Nephron (organoid): ENCODE measurements at regions not wholly inside any gene's neighbourhood (a gene's known extent, or its start where the extent isn't known, plus 50 kb on each side); places are given as distances from the start of the nearest gene placed in this dataset.

Experiments used
- H3K27ac Mint-ChIP-seq, 3 experiments: 2 replicates each; pipeline ENCODE4 v1.8.0; 2020; ENCODE audit warnings: mixed read lengths in 3 of 3, mild to moderate bottlenecking in 2 of 3, moderate library complexity in 1 of 3
- H3K27me3 Mint-ChIP-seq: 2 replicates; pipeline ENCODE4 v1.8.0; 2021; ENCODE audit warnings: low read depth, mild to moderate bottlenecking, moderate library complexity, mixed read lengths
- H3K36me3 Mint-ChIP-seq: 2 replicates; pipeline ENCODE4 v1.8.0; 2020; ENCODE audit warnings: low read depth, mixed read lengths
- H3K4me1 Mint-ChIP-seq: 2 replicates; pipeline ENCODE4 v1.8.0; 2020; ENCODE audit warnings: mixed read lengths
- H3K4me3 Mint-ChIP-seq, 3 experiments: 2 replicates each; pipeline ENCODE4 v1.8.0; 2020; ENCODE audit warnings: mild to moderate bottlenecking in 3 of 3, mixed read lengths in 3 of 3, moderate library complexity in 2 of 3
- H3K9me3 Mint-ChIP-seq: 2 replicates; pipeline ENCODE4 v1.8.0; 2020; ENCODE audit warnings: mixed read lengths
- TF ChIP-seq, protein P1 (sequence below), 3 experiments: fragments of 200-600 bp; sonication (generic); IDR thresholded peaks; one replicate each; pipeline ENCODE4 v1.5.0; 2021; ENCODE audit warnings: antibody characterized with exemption in 3 of 3; ENCODE audit not compliant: unreplicated experiment in 3 of 3

DNA sequence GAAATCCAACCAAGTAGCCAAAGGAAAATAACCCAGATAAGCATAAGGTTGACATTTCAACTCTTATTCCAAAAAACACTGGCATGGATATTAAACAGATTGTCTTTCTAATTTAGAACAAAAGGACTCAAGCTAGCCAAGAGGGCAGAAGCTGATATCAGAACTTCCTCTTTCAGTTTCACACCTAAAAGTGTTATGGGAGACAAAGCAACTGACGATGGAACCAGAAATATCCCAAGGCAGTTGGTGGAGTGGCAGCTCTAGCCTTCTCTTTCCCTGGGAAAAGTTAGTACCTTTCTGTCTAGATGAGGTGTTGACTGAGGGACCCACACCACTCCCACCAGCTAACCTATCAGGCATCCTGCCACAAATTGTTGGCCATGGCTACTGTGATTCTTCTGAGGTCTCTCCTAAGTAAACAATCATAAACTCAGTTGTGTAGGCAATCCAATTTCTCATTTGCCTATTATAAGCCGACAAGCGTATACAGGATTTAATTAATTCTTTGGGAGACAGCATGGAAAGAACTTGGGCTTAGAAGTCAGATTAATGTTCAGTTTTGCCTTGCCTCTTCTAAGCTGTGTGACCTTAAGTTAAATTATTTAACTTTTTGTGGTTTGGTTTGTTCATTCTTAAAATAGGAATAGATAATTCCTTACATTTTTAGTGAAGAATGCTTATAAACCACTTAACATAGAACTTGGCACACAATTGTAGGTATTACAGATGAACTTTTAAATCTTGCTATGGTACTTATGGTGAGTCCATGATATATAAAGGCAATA lies 110.9 kb upstream of the ADAMTSL1 start:
- no peak overlapping the region for H3K4me3 Mint-ChIP-seq
- H3K27ac Mint-ChIP-seq: peak overlapping the region; percentile 46 to 91 (median 90)
- H3K4me1 Mint-ChIP-seq: peaks cover 32% of the 10 kb centered on the region
- H3K27me3 Mint-ChIP-seq: no peaks in the 10 kb centered on the region
- TF ChIP-seq, protein P1, sequence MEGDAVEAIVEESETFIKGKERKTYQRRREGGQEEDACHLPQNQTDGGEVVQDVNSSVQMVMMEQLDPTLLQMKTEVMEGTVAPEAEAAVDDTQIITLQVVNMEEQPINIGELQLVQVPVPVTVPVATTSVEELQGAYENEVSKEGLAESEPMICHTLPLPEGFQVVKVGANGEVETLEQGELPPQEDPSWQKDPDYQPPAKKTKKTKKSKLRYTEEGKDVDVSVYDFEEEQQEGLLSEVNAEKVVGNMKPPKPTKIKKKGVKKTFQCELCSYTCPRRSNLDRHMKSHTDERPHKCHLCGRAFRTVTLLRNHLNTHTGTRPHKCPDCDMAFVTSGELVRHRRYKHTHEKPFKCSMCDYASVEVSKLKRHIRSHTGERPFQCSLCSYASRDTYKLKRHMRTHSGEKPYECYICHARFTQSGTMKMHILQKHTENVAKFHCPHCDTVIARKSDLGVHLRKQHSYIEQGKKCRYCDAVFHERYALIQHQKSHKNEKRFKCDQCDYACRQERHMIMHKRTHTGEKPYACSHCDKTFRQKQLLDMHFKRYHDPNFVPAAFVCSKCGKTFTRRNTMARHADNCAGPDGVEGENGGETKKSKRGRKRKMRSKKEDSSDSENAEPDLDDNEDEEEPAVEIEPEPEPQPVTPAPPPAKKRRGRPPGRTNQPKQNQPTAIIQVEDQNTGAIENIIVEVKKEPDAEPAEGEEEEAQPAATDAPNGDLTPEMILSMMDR (IDR thresholded peaks at IDR 0.05; ENCODE audit: unreplicated experiment in 3 of 3): no peak
- no peaks in the 10 kb centered on the region for H3K36me3 Mint-ChIP-seq
- no peaks in the 10 kb centered on the region for H3K9me3 Mint-ChIP-seq

DNA sequence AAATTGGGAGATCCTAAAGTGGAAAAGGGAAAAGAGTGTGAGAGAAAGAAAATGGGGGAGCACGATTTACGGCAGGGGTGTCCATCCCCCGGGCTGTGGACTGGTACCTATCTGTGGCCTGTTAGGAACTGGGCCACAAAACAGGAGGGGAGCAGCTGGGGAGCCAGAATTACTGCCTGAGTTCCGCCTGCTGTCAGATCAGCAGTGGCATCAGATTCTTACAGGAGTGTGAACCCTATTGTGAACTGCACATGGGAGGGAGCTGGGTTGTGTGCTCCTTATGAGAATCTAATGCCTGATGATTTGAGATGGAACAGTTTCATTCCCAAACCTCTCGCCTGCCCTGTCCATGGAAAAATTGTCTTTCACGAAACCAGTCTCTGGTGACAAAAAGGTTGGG lies 108.3 kb upstream of the ADAMTSL1 start:
- peak overlapping the region in 1 of 3 experiments; percentile 24 for H3K27ac Mint-ChIP-seq
- TF ChIP-seq, protein P1 (IDR thresholded peaks at IDR 0.05; ENCODE audit: unreplicated experiment in 3 of 3): no peak
- no peaks in the 10 kb centered on the region for H3K27me3 Mint-ChIP-seq
- no peak overlapping the region for H3K4me3 Mint-ChIP-seq
- no peaks in the 10 kb centered on the region for H3K36me3 Mint-ChIP-seq
- H3K4me1 Mint-ChIP-seq: peaks cover 25% of the 10 kb centered on the region
- no peaks in the 10 kb centered on the region for H3K9me3 Mint-ChIP-seq

DNA sequence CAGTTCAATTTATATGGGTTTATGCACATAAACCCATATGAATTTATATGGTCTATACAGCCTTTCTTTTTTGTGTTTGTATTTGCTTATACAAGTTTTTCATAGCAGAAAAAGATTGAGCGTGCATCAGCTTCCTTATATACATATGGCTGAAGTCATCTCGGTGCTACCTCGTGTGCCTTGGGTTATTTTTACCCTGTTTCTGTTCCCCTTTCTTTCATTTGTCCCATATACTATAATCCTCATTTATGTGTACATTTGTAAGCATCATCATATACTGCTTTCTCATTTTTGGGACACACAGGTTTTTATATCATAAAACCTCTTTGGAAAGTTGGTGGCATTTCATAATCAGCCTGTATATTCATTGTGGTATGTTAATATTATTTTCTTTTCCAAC lies 107.8 kb upstream of the ADAMTSL1 start:
- peaks cover 23% of the 10 kb centered on the region for H3K4me1 Mint-ChIP-seq
- no peaks in the 10 kb centered on the region for H3K9me3 Mint-ChIP-seq
- TF ChIP-seq, protein P1 (IDR thresholded peaks at IDR 0.05; ENCODE audit: unreplicated experiment in 3 of 3): no peak
- H3K27ac Mint-ChIP-seq: no peak overlapping the region
- H3K27me3 Mint-ChIP-seq: no peaks in the 10 kb centered on the region
- no peaks in the 10 kb centered on the region for H3K36me3 Mint-ChIP-seq
- no peak overlapping the region for H3K4me3 Mint-ChIP-seq

DNA sequence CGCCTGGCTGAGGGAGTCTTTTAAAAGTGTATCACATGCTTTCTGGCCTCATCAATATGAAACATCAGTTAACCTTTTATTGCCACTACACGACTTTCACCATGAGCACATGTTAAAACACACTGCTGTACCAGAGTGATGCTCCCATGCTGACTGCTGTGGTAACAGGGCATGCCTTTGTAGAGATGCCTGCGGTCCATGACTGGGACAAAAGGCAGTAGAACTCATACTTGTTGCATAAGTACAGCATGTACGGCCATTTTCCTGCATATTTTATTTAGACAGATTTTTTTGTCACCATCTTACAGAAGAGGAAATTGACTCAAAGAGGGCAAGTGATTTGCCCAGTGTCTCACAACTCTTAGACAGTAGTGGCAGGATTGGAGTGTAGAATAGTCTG lies 105.7 kb upstream of the ADAMTSL1 start:
- Mint-ChIP-seq H3K4me3 (no peak overlapping the region), H3K27ac (no peak overlapping the region), H3K27me3 (no peaks in the 10 kb centered on the region), H3K4me1 (peaks cover 12% of the 10 kb centered on the region), H3K9me3 (no peaks in the 10 kb centered on the region), H3K36me3 (no peaks in the 10 kb centered on the region)
- TF ChIP-seq, protein P1 (IDR thresholded peaks at IDR 0.05; ENCODE audit: unreplicated experiment in 3 of 3): no peak

DNA sequence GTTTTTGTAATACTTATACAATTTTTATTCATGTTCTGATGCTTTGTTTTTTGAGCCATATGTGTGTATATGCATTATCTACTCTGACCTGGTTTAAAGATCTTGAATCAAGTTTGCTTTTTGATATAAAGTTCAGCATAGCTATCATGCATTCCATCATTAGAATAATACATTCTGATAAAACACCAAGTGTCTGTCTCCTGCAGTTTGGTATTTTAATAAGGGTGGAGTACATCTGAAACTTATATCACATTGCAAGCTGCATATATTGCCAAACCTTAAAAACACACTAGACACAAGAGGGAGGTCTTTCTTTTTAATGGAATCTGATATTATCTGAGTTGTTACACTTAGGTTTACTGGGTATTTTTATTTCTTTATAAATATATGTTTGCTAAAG lies 102.8 kb upstream of the ADAMTSL1 start:
- no peak overlapping the region for H3K4me3 Mint-ChIP-seq
- H3K36me3 Mint-ChIP-seq: no peaks in the 10 kb centered on the region
- TF ChIP-seq, protein P1 (IDR thresholded peaks at IDR 0.05; ENCODE audit: unreplicated experiment in 3 of 3): no peak
- peaks cover 5% of the 10 kb centered on the region for H3K4me1 Mint-ChIP-seq
- H3K27me3 Mint-ChIP-seq: no peaks in the 10 kb centered on the region
- no peaks in the 10 kb centered on the region for H3K9me3 Mint-ChIP-seq
- H3K27ac Mint-ChIP-seq: no peak overlapping the region

DNA sequence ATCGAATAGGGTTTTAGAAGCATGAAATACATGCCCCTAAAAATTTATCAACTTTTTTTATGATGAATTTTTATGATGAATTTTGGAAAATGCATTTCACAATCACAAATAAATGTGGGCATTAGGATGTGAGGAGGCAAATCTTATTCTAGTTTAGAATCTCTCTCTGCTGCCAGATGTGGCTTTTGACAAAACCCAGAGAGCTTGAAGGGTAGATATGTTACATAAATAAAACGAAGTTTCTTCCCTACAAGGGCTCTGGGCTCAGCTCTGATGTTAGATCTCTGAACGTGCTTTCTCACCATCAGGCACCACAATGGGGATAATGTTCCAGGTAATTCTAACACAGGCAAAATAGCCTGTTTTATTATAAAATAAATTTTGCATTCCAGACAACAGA lies 102.3 kb upstream of the ADAMTSL1 start:
- Mint-ChIP-seq H3K27ac (no peak overlapping the region), H3K9me3 (no peaks in the 10 kb centered on the region), H3K4me1 (peaks cover 5% of the 10 kb centered on the region), H3K4me3 (no peak overlapping the region), H3K27me3 (no peaks in the 10 kb centered on the region), H3K36me3 (no peaks in the 10 kb centered on the region)
- TF ChIP-seq, protein P1 (IDR thresholded peaks at IDR 0.05; ENCODE audit: unreplicated experiment in 3 of 3): no peak
